GM23248 (cell line): ENCODE measurements at regions not wholly inside any gene's neighbourhood (a gene's known extent, or its start where the extent isn't known, plus 50 kb on each side); places are given as distances from the start of the nearest gene placed in this dataset.

Experiments used
- EZH2 ChIP-seq: fragments of 200-600 bp; sonication (generic); IDR thresholded peaks from 2 replicates; pipeline ENCODE4 v1.6.1; 2018; ENCODE audit warnings: antibody characterized with exemption, mild to moderate bottlenecking; ENCODE audit not compliant: insufficient read depth, poor library complexity, severe bottlenecking
- EZH2phosphoT487 ChIP-seq: fragments of 200-600 bp; sonication (generic); IDR thresholded peaks from 2 replicates; pipeline ENCODE4 v1.6.1; 2018; ENCODE audit warnings: antibody characterized with exemption, moderate library complexity, mild to moderate bottlenecking, low read depth; ENCODE audit not compliant: insufficient read depth

DNA sequence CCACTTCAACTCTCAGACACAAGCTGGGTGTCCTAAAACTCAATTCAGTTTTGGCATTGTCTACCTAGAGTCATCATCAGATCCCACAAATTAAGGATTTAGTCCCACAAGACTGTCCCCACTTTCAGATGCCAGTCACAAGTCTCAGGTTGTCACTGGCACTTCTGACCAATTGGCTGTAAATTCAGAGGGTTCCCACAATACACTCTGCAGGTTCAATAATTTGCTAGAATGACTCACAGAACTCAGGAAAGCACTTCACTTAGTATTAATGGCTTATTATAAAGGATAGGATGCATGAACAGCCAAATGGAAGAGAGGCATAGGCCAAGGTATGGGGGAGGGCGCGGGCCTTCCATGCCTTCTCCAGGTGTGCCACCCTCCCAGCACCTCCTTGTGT is 209.1 kb downstream of the SREK1 start:
- TF ChIP-seq EZH2 (no peak), EZH2phosphoT487 (no peak)
